Activated naive CD8-positive, alpha-beta T cell treated with anti-CD3 and anti-CD28 coated beads, Interleukin-2, amount 50 U/mL, for 24 hours (primary cell): ENCODE measurements at regions not wholly inside any gene's neighbourhood (a gene's known extent, or its start where the extent isn't known, plus 50 kb on each side); places are given as distances from the start of the nearest gene placed in this dataset.
A peak's percentile ranks its signal among the peaks of the same experiment; 100 is the strongest.
"Not testable (repeated sequence)": the region's sequence is repeated elsewhere in the genome, so short reads cannot be mapped to it uniquely, and the experiment has no call there.

ENCODE experiments used
- ATAC-seq: fragments of 150-1000 bp; cut with Tn5 transposase; one replicate; pipeline ENCODE4 v1.10.0; 2021
- DNase-seq: peaks from one replicate; pipeline ENCODE4 v3.0.0; 2021
- H3K27ac Mint-ChIP-seq: one replicate; pipeline ENCODE4 v1.8.0; 2021; ENCODE audit warnings: mild to moderate bottlenecking, mixed read lengths
- H3K27me3 Mint-ChIP-seq: one replicate; pipeline ENCODE4 v1.8.0; 2021; ENCODE audit warnings: mixed read lengths
- H3K36me3 Mint-ChIP-seq: one replicate; pipeline ENCODE4 v1.8.0; 2021; ENCODE audit warnings: low read depth, mixed read lengths
- H3K4me1 Mint-ChIP-seq: one replicate; pipeline ENCODE4 v1.8.0; 2021; ENCODE audit warnings: mixed read lengths
- H3K4me3 Mint-ChIP-seq: one replicate; pipeline ENCODE4 v1.8.0; 2021; ENCODE audit warnings: mild to moderate bottlenecking, moderate library complexity, mixed read lengths
- H3K9me3 Mint-ChIP-seq: one replicate; pipeline ENCODE4 v1.8.0; 2021; ENCODE audit warnings: mixed read lengths

DNA sequence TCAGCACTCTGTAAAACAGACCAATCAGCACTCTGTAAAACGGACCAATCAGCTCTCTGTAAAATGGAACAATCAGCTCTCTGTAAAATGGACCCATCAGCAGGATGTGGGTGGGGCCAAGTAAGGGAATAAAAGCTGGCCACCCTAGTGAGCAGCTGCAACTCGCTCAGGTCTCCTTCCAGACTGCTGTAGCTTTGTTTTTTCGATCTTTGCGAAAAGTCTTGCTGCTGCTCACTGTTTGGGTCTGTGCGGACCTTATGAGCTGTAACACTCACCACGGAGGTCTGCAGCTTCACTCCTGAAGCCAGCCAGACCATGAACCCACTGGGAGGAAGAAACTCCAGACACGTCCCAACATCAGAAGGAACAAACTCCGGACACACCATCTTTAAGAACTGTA is 414.9 kb upstream of the DIPK2B start:
- DNase-seq, H3K27me3 Mint-ChIP-seq, H3K27ac Mint-ChIP-seq, ATAC-seq, H3K4me3 Mint-ChIP-seq, H3K36me3 Mint-ChIP-seq: not testable (repeated sequence)
- peaks cover 22% of the 10 kb centered on the region for H3K9me3 Mint-ChIP-seq
- H3K4me1 Mint-ChIP-seq, result peaks cover 30% of the 10 kb centered on the region

DNA sequence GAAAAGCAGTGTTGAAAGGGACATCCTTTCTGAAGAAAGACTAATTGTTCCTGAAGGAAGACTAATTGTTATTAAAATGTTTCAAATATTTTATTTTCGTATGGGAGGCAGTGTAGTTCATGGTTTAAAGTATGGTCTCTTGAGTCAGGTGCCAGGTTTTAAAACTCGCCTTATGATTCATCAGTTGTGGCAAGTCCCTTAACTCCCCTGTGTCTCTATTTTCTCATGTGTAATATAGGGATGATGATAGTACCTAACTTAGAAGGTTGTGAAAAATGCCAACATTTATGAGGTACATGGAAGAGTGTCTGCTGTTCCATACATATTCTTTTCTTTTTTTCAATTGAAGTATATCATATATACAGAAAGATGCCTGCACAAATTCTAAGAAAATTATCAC is 414.2 kb upstream of the DIPK2B start:
- Mint-ChIP-seq H3K4me3 (no peak overlapping the region), H3K4me1 (peaks cover 28% of the 10 kb centered on the region), H3K27me3 (peaks cover 2% of the 10 kb centered on the region), H3K36me3 (peaks cover 9% of the 10 kb centered on the region), H3K9me3 (peaks cover 22% of the 10 kb centered on the region), H3K27ac (no peak overlapping the region)
- DNase-seq, result no peak
- peak; percentile 46 for ATAC-seq

DNA sequence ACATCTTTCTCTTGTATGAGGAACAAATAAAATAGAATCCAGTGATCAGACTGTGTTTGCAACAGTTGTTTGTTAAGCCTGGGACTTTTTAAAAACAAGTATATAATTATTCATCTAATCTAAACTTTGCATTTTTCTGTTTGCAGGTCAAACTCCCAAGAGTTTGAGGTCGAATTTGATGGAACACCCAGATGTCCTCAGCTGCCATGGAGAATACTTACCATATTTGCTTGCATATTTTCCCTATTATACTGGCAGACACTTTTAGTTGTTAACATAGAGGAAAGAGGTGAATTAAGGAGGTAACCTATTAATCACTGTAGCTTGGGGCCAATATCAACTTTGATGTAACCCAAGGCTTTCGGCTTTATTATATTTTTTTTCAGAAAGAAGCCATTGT is 401.5 kb upstream of the DIPK2B start:
- no peaks in the 10 kb centered on the region for H3K4me1 Mint-ChIP-seq
- H3K36me3 Mint-ChIP-seq, result peaks cover 2% of the 10 kb centered on the region
- peaks cover 3% of the 10 kb centered on the region for H3K9me3 Mint-ChIP-seq
- no peak overlapping the region for H3K27ac Mint-ChIP-seq
- DNase-seq, result no peak
- no peak for ATAC-seq
- H3K4me3 Mint-ChIP-seq, result no peak overlapping the region
- H3K27me3 Mint-ChIP-seq, result peaks cover 1% of the 10 kb centered on the region

- H3K27me3 Mint-ChIP-seq, result peaks cover 1% of the 10 kb centered on the region
- DNase-seq, result no peak
- H3K9me3 Mint-ChIP-seq, result no peaks in the 10 kb centered on the region
- ATAC-seq, result no peak
- peaks cover 2% of the 10 kb centered on the region for H3K36me3 Mint-ChIP-seq
- no peaks in the 10 kb centered on the region for H3K4me1 Mint-ChIP-seq
- no peak overlapping the region for H3K4me3 Mint-ChIP-seq
- no peak overlapping the region for H3K27ac Mint-ChIP-seq
Observed at GRCh38 chrX:45601052-45601451, 400.4 kb upstream of the DIPK2B start.

DNA sequence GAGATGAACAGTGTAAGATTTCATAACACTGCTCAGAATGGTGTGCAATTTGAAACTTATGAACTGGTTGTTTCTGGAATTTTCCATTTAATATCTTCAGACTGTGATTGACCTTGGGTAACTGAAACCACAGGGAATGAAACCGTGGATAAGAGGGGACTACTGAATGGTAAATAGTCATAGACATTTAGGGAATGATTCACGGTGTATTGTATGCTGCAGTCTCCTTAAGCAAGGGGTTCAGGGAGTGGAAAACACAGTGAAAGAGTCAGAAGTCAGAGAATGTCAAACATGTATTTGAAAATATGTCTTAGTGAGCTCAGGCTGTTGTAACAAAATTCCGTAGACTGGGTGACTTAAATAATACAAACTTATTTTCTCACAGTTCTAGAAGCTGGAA is 398.2 kb upstream of the DIPK2B start:
- no peaks in the 10 kb centered on the region for H3K9me3 Mint-ChIP-seq
- H3K27ac Mint-ChIP-seq, result no peak overlapping the region
- H3K36me3 Mint-ChIP-seq, result no peaks in the 10 kb centered on the region
- DNase-seq, result no peak
- no peak for ATAC-seq
- H3K4me3 Mint-ChIP-seq, result no peak overlapping the region
- H3K27me3 Mint-ChIP-seq, result peaks cover 2% of the 10 kb centered on the region
- no peaks in the 10 kb centered on the region for H3K4me1 Mint-ChIP-seq

DNA sequence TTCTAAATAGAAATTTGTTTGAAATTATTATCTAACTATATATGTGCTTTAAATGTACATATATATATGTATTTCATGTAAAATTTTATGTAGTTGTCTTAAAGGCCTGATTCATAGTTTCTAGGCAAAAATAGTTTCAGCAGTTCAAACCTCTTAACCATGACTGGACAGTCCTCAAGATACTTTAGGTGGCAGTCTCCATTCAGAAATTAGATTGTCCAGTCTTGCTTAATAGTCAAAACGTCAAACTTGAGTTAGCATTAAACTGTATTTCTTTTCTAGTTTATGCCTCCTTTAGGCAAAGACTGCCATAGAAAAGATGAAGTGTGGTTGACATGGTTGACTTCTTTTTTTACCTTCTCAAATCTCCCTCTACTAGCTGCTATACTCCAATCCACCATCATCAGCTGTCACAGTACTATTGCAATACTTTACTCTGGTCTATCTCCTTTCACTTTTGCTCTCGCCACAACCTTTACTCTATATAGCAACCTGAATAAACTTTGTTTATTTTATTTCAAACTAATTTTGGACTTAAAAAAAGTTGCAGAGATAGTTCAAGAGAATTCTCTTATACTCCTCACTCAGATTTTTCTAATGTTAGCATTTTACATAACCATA is 395.6 kb upstream of the DIPK2B start:
- no peak overlapping the region for H3K4me3 Mint-ChIP-seq
- H3K4me1 Mint-ChIP-seq, result no peaks in the 10 kb centered on the region
- no peaks in the 10 kb centered on the region for H3K9me3 Mint-ChIP-seq
- H3K36me3 Mint-ChIP-seq, result no peaks in the 10 kb centered on the region
- DNase-seq (no peak), ATAC-seq (no peak)
- peaks cover 5% of the 10 kb centered on the region for H3K27me3 Mint-ChIP-seq
- no peak overlapping the region for H3K27ac Mint-ChIP-seq

- DNase-seq (no peak), ATAC-seq (no peak)
- Mint-ChIP-seq H3K4me1 (no peaks in the 10 kb centered on the region), H3K9me3 (no peaks in the 10 kb centered on the region), H3K27ac (no peak overlapping the region), H3K27me3 (peaks cover 6% of the 10 kb centered on the region), H3K4me3 (no peak overlapping the region), H3K36me3 (no peaks in the 10 kb centered on the region)
Observed at GRCh38 chrX:45592101-45592500, 391.4 kb upstream of the DIPK2B start.

DNA sequence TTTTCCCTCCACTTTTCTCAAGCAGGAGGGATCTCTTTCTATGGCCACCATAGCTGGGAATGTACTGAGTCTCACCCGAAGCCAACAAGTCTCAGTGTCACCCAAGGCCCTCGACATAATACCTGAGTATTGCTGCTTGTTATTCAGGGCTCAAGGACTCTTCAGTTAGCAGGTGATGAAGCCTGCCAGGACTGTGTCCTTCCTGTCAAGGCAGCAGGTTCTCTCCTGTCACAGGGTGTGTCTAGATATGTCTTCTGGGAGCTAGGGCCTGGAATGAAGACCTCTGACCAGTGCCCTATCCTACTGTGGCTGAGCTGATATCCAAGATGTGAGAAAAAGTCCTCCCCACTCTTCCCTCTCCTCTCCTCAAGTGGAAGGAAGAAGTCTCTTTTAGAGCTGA is 391.0 kb upstream of the DIPK2B start:
- Mint-ChIP-seq H3K27me3 (peaks cover 8% of the 10 kb centered on the region), H3K4me3 (no peak overlapping the region), H3K4me1 (no peaks in the 10 kb centered on the region), H3K9me3 (no peaks in the 10 kb centered on the region), H3K27ac (no peak overlapping the region), H3K36me3 (no peaks in the 10 kb centered on the region)
- DNase-seq, result no peak
- no peak for ATAC-seq

DNA sequence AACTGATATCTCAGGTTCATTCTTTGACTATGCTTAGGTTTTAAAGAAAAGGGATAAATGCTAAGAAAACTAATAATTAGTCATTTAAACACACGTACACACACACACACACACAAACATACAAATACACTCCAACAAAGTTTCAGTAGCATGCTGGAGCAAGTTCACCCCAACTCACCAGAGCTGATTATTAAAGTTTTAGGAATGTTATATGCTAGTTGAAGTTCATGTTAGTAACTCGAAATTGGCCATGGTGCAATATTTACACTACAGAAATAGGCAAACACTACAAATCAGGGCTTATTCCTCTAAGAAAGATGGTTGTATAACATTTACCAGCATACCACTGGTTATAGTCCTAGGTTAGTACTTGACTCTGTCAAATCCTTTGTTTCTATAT is 384.0 kb upstream of the DIPK2B start:
- ATAC-seq (no peak), DNase-seq (no peak)
- Mint-ChIP-seq H3K27me3 (peaks cover 1% of the 10 kb centered on the region), H3K4me1 (peaks cover 3% of the 10 kb centered on the region), H3K27ac (no peak overlapping the region), H3K4me3 (no peak overlapping the region), H3K36me3 (no peaks in the 10 kb centered on the region), H3K9me3 (peaks cover 9% of the 10 kb centered on the region)

- Mint-ChIP-seq H3K36me3 (no peaks in the 10 kb centered on the region), H3K4me3 (no peak overlapping the region), H3K9me3 (peaks cover 18% of the 10 kb centered on the region), H3K27ac (no peak overlapping the region), H3K4me1 (peaks cover under 1% of the 10 kb centered on the region), H3K27me3 (no peaks in the 10 kb centered on the region)
- no peak for ATAC-seq
- no peak for DNase-seq
Observed at GRCh38 chrX:45577361-45577760, 376.7 kb upstream of the DIPK2B start.

DNA sequence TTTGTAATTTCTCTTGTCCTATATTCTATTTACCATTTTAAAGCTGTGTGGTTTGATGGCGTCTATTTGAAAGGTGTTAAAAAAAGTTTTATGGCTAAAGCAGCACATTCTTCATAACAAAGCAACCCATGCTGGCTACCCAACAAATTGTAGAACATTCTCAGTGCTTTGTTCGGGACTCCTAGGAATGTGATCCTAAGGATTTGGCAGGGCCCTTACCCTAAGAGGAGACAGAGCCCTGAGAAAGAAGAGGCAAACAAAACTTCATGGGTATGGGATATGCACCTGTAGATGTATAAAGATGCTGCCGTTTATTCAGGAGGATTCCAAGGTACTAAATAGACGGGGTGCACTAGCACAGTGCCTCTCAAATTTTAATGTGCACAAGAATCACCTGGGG is 370.8 kb upstream of the DIPK2B start:
- no peaks in the 10 kb centered on the region for H3K36me3 Mint-ChIP-seq
- no peak for ATAC-seq
- no peak for DNase-seq
- H3K4me3 Mint-ChIP-seq, result no peak overlapping the region
- no peaks in the 10 kb centered on the region for H3K4me1 Mint-ChIP-seq
- no peaks in the 10 kb centered on the region for H3K9me3 Mint-ChIP-seq
- H3K27ac Mint-ChIP-seq, result no peak overlapping the region
- peaks cover 1% of the 10 kb centered on the region for H3K27me3 Mint-ChIP-seq

GRCh38 chrX:45566456-45566855 is 365.8 kb upstream of the DIPK2B start:
- H3K27me3 Mint-ChIP-seq, result peaks cover 4% of the 10 kb centered on the region
- no peak for ATAC-seq
- H3K4me1 Mint-ChIP-seq, result no peaks in the 10 kb centered on the region
- DNase-seq, result no peak
- no peak overlapping the region for H3K27ac Mint-ChIP-seq
- no peak overlapping the region for H3K4me3 Mint-ChIP-seq
- no peaks in the 10 kb centered on the region for H3K9me3 Mint-ChIP-seq
- H3K36me3 Mint-ChIP-seq, result no peaks in the 10 kb centered on the region

- Mint-ChIP-seq H3K4me1 (no peaks in the 10 kb centered on the region), H3K27ac (no peak overlapping the region), H3K36me3 (no peaks in the 10 kb centered on the region), H3K9me3 (no peaks in the 10 kb centered on the region), H3K27me3 (peaks cover 4% of the 10 kb centered on the region), H3K4me3 (no peak overlapping the region)
- ATAC-seq, result no peak
- DNase-seq, result no peak
Observed at GRCh38 chrX:45557387-45557786, 356.7 kb upstream of the DIPK2B start.

GRCh38 chrX:45554736-45555135 is 354.1 kb upstream of the DIPK2B start:
- Mint-ChIP-seq H3K9me3 (no peaks in the 10 kb centered on the region), H3K4me1 (no peaks in the 10 kb centered on the region), H3K36me3 (no peaks in the 10 kb centered on the region), H3K27me3 (peaks cover 3% of the 10 kb centered on the region), H3K27ac (no peak overlapping the region), H3K4me3 (no peak overlapping the region)
- ATAC-seq (no peak), DNase-seq (no peak)

DNA sequence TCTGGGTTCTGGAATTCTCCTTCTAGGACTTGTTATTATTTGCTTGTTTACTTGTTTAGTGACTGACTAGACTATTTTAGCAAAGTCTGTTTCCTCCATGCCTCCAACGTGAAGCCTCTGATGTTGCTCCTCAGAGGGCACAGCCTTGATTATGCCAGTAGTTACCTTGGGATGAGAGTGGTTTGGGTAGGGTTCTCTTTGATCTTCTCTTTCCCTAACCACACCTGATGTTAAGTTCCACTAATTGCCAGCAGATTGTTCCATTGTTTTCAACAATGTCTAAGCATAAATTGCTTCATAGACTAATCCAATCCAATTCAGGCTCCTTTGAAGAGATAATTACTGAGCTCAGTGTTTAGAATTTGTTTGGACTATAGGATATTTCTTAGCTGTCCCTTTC is 352.7 kb upstream of the DIPK2B start:
- no peak overlapping the region for H3K4me3 Mint-ChIP-seq
- no peak overlapping the region for H3K27ac Mint-ChIP-seq
- no peak for ATAC-seq
- no peaks in the 10 kb centered on the region for H3K4me1 Mint-ChIP-seq
- H3K36me3 Mint-ChIP-seq, result no peaks in the 10 kb centered on the region
- DNase-seq, result no peak
- no peaks in the 10 kb centered on the region for H3K9me3 Mint-ChIP-seq
- peaks cover 4% of the 10 kb centered on the region for H3K27me3 Mint-ChIP-seq

DNA sequence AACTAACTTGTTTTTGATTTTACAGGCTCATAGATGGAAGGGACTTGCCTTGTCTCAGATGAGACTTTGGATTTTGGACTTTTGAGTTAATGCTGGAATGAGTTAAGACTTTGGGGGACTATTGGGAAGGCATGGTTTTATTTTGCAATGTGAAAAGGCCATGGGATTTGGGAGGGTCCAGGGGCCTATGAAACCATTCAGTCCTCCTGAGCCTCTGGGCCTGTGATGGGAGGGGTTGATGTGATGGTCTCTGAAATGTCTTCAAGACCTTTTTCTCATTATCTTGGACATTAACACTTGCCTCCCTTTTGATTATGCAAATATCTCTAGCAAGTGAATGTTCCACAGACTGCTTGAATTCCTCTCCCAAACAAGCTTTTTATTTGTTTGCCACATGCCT is 346.0 kb upstream of the DIPK2B start:
- H3K27ac Mint-ChIP-seq, ATAC-seq, H3K27me3 Mint-ChIP-seq, H3K4me3 Mint-ChIP-seq, DNase-seq, H3K4me1 Mint-ChIP-seq, H3K9me3 Mint-ChIP-seq, H3K36me3 Mint-ChIP-seq: not testable (repeated sequence)
